ENCODE measurements at regions not wholly inside any gene's neighbourhood (a gene's known extent, or its start where the extent isn't known, plus 50 kb on each side); places are given as distances from the start of the nearest gene placed in this dataset.

DNA sequence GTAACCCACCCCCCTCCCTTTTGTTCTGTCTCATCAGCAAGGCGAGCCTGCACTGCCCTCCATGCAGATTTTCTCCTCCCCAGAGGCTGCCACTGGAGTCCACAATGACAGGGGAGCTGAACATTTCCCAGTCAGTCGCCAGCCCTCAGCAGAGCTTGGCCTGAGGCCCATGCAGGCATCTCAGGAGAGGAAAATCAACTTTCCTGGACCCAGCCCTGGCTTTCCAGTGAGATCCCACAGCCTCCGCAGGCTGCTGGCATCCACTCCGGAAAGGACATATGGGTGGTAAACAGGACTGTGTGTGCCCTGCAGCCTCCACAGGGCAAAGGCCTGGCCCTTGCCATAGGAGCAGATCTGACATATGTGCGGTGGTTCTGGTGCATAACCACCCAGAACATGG lies 253.8 kb downstream of the TNS1 start:
- Histone ChIP-seq H3K36me3 (ENCODE audit: control insufficient read depth, insufficient read depth, low read length) (no peaks in the 10 kb centered on the region), H3K4me3 (ENCODE audit: low read depth, low read length) (no peak overlapping the region), H3K27me3 (ENCODE audit: control insufficient read depth, insufficient read depth, low read length) (peaks cover 8% of the 10 kb centered on the region)
- no peak for DNase-seq (ENCODE audit: low read depth)
- TF ChIP-seq, protein P1, sequence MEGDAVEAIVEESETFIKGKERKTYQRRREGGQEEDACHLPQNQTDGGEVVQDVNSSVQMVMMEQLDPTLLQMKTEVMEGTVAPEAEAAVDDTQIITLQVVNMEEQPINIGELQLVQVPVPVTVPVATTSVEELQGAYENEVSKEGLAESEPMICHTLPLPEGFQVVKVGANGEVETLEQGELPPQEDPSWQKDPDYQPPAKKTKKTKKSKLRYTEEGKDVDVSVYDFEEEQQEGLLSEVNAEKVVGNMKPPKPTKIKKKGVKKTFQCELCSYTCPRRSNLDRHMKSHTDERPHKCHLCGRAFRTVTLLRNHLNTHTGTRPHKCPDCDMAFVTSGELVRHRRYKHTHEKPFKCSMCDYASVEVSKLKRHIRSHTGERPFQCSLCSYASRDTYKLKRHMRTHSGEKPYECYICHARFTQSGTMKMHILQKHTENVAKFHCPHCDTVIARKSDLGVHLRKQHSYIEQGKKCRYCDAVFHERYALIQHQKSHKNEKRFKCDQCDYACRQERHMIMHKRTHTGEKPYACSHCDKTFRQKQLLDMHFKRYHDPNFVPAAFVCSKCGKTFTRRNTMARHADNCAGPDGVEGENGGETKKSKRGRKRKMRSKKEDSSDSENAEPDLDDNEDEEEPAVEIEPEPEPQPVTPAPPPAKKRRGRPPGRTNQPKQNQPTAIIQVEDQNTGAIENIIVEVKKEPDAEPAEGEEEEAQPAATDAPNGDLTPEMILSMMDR (IDR thresholded peaks at IDR 0.05; ENCODE audit: insufficient read depth, low read length, poor library complexity, severe bottlenecking), result no peak

DNA sequence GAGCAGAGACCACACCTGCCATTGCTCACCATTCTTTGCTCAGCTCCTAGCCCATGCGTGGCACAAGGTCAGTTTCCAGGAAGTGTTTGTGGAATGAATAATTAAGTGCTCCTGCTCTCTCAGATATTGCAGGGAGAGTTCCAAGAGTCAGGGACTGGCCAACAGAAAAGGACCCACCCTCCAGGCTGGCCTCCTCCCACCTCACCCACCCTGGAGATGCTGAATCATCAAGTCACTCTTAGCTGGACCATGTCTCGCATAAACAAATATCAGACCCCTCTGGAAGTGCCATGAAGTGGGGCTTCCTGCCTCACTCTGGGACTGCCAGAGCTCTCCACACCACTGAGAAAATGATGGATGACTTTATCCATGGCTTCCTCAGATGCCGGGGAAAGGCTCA lies 256.0 kb downstream of the TNS1 start:
- TF ChIP-seq, protein P1 (IDR thresholded peaks at IDR 0.05; ENCODE audit: insufficient read depth, low read length, poor library complexity, severe bottlenecking), result no peak
- no peak for DNase-seq (ENCODE audit: low read depth)
- H3K4me3 ChIP-seq (ENCODE audit: low read depth, low read length), result no peak overlapping the region

DNA sequence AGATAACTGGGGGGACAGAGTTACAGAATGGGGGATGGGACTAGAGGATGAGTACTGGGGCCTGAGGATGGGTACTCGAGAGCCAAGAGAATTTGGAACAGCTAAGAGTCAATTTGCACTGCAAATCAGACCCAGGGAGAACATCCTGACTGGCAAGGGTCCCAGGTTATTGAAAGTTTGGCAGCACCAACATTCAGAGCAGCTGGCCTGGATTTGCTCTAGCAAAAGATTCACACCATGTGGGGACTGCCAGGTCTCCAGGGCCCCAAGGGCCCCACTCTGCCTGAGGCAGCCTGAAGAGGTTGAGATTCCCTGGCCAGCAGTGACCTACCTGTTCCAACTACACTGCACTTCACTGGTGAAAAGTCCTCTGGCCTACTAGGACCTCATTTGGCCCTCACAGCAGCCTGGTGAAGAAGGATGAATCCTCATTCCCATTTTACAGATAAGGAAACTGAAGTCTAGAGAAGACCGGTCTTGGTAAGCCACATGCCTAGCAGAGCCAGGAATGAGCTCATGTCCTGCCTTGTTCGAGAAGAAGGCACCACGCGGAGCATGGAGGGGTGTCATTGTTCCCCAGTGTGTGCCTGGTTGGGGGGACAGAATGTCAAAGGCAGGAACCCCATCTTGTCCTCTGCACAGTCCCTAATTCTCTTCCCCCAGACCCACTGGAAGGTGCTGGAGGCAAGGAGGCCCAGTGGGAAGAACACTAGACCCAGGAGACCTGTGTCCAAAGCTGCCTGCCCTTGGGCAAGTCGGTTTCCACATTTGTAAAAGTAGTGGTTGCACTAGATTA lies 258.6 kb downstream of the TNS1 start:
- Histone ChIP-seq H3K4me3 (ENCODE audit: low read depth, low read length) (no peak overlapping the region), H3K27me3 (ENCODE audit: control insufficient read depth, insufficient read depth, low read length) (no peaks in the 10 kb centered on the region), H3K36me3 (ENCODE audit: control insufficient read depth, insufficient read depth, low read length) (no peaks in the 10 kb centered on the region)
- no peak for DNase-seq (ENCODE audit: low read depth)
- TF ChIP-seq, protein P1 (IDR thresholded peaks at IDR 0.05; ENCODE audit: insufficient read depth, low read length, poor library complexity, severe bottlenecking), result no peak

More for the DNA sequence above, 256.0 kb downstream of the TNS1 start:
- Histone ChIP-seq H3K36me3 (ENCODE audit: control insufficient read depth, insufficient read depth, low read length) (no peaks in the 10 kb centered on the region), H3K27me3 (ENCODE audit: control insufficient read depth, insufficient read depth, low read length) (peaks cover 2% of the 10 kb centered on the region)

DNA sequence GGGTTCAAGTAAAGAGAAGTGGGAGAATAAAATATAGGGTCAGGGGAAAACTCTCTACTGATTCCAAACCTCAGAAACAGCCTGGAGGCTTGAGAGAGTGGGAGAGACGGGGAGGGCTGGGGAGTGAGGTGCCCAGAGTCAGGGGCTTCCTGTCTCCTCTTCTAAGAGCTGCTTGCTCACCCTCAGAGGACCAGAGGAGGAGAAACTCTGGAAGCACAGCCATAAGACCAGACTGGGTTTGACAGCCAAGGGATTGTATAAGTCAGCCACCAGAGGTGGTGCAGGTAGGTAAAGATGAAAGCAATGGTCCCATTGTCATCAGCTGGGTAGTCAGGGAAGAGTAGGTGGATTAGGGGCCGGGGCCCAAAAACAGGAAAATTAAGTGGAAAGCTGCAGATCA lies 259.4 kb downstream of the TNS1 start:
- Histone ChIP-seq H3K36me3 (ENCODE audit: control insufficient read depth, insufficient read depth, low read length) (no peaks in the 10 kb centered on the region), H3K4me3 (ENCODE audit: low read depth, low read length) (no peak overlapping the region), H3K27me3 (ENCODE audit: control insufficient read depth, insufficient read depth, low read length) (no peaks in the 10 kb centered on the region)
- DNase-seq (ENCODE audit: low read depth), result no peak
- TF ChIP-seq, protein P1 (IDR thresholded peaks at IDR 0.05; ENCODE audit: insufficient read depth, low read length, poor library complexity, severe bottlenecking), result no peak

DNA sequence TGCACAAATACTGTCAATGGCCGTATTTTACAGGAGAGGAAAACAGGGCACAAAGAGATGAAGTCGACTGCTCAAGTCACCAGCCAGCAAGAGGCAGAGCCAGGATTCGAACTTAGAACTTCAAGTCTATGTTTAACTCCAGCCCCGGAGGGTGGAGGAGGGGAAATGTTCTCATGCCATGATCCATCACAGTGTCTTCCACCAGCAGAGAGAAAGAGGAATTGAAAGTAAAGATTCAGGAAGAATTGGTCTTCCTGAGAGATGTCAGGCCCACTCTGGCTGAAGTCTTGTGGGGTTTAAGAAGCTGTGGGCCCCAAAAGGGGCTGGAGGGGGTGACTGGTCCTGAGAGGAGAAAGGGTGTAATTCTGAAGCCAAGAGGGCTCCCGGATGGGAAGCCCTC lies 260.0 kb downstream of the TNS1 start:
- no peaks in the 10 kb centered on the region for H3K36me3 ChIP-seq (ENCODE audit: control insufficient read depth, insufficient read depth, low read length)
- H3K27me3 ChIP-seq (ENCODE audit: control insufficient read depth, insufficient read depth, low read length), result no peaks in the 10 kb centered on the region
- H3K4me3 ChIP-seq (ENCODE audit: low read depth, low read length), result no peak overlapping the region
- DNase-seq (ENCODE audit: low read depth), result no peak
- TF ChIP-seq, protein P1 (IDR thresholded peaks at IDR 0.05; ENCODE audit: insufficient read depth, low read length, poor library complexity, severe bottlenecking), result no peak

DNA sequence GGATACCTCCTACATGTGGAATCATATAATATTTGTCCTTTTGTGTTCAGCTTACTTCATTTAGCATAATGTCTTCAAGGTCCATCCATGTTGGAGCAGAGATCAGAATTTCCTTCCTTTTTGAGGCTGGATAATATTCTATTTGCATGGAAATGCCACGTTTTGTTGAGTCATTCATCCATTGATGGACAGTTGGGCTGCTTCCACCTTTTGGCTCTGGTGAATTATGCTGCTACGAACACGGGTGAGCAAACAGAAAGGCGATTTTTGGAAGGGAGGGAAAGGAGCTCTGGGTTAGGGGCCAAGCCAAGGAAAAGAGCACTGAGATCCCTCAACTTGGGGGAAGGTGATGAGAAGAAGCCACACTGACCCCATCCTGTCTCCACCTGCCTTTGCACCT lies 260.5 kb downstream of the TNS1 start:
- TF ChIP-seq, protein P1 (IDR thresholded peaks at IDR 0.05; ENCODE audit: insufficient read depth, low read length, poor library complexity, severe bottlenecking), result no peak
- H3K36me3 ChIP-seq (ENCODE audit: control insufficient read depth, insufficient read depth, low read length), result no peaks in the 10 kb centered on the region
- no peak for DNase-seq (ENCODE audit: low read depth)
- no peak overlapping the region for H3K4me3 ChIP-seq (ENCODE audit: low read depth, low read length)
- no peaks in the 10 kb centered on the region for H3K27me3 ChIP-seq (ENCODE audit: control insufficient read depth, insufficient read depth, low read length)
